Esophagus muscularis mucosa (tissue), 4 donors: ENCODE measurements at regions not wholly inside any gene's neighbourhood (a gene's known extent, or its start where the extent isn't known, plus 50 kb on each side); places are given as distances from the start of the nearest gene placed in this dataset.

Experiments used
- DNase-seq: peaks from one replicate; pipeline ENCODE4 v3.0.0-alpha.2; 2017; ENCODE audit errors: extremely low spot score
- H3K27ac ChIP-seq, 4 donors: fragments of 200-600 bp; sonication (generic); replicated peaks in 1 of 4; 1 replicate in 3 of 4; 2 replicates in 1 of 4; pipeline ENCODE4 v1.5.1; 2016 to 2019; ENCODE audit warnings: mild to moderate bottlenecking in 1 of 4
- H3K27me3 ChIP-seq, 4 donors: fragments of 200-600 bp; sonication (generic); one replicate each; pipeline versions ENCODE4 v1.5.1 to v1.6.0; 2016 to 2019
- H3K36me3 ChIP-seq, 4 donors: fragments of 200-600 bp; sonication (generic); one replicate each; pipeline ENCODE4 v1.5.1; 2016 to 2019
- H3K4me1 ChIP-seq, 4 donors: fragments of 200-600 bp; sonication (generic); one replicate each; pipeline ENCODE4 v1.5.1; 2016 to 2019
- H3K4me3 ChIP-seq, 4 donors: fragments of 200-600 bp; sonication (generic); 1 replicate in 2 of 4; 2 replicates in 2 of 4; pipeline ENCODE4 v1.5.1; 2016 to 2019; ENCODE audit warnings: mild to moderate bottlenecking in 4 of 4, moderate library complexity in 1 of 4
- H3K9me3 ChIP-seq, 4 donors: fragments of 200-600 bp; sonication (generic); 1 replicate in 3 of 4; 2 replicates in 1 of 4; pipeline ENCODE4 v1.5.1; 2016 to 2019
- CTCF ChIP-seq, 3 experiments: fragments of 200-600 bp in 2 of 3; fragments of 450-650 bp in 1 of 3; sonication (generic) in 2 of 3; IDR thresholded peaks; one replicate each; pipeline ENCODE4 v1.5.1; 2017 to 2019; ENCODE audit warnings: antibody characterized with exemption in 3 of 3, mild to moderate bottlenecking in 2 of 3, moderate library complexity in 1 of 3
- EP300 ChIP-seq: sonication (generic); formaldehyde crosslinking; IDR thresholded peaks from one replicate; pipeline ENCODE4 v1.6.1; 2017; ENCODE audit warnings: antibody characterized with exemption
- POLR2A ChIP-seq: fragments of 450-650 bp; IDR thresholded peaks from one replicate; pipeline ENCODE4 v1.6.1; 2017; ENCODE audit warnings: antibody characterized with exemption, moderate library complexity, mild to moderate bottlenecking, low read depth
- POLR2AphosphoS5 ChIP-seq, 2 donors: sonication (generic); formaldehyde crosslinking; IDR thresholded peaks; one replicate each; pipeline ENCODE4 v1.6.1; 2017; ENCODE audit warnings: antibody characterized with exemption in 2 of 2
- WGBS: methylation state at CpG from one replicate; pipeline ENCODE4 v1.1.5; 2018; 5-methylcytosine and 5-hydroxymethylcytosine counted together
- intact Hi-C: fragments of 100-400 bp; cut with DNase I; formaldehyde crosslinking; loops from one replicate; pipeline ENCODE4 v1.15.1; 2023

- Histone ChIP-seq H3K27ac (no peak overlapping the region), H3K9me3 (peaks cover 0 to 20% (median 14%) of the 10 kb centered on the region in 4 donors), H3K4me3 (no peak overlapping the region), H3K36me3 (no peaks in the 10 kb centered on the region), H3K4me1 (no peaks in the 10 kb centered on the region), H3K27me3 (no peaks in the 10 kb centered on the region)
- TF ChIP-seq CTCF (IDR thresholded peaks at IDR 0.05) (no peak), EP300 (no peak), POLR2AphosphoS5 (IDR thresholded peaks at IDR 0.05) (no peak), POLR2A (no peak)
- DNase-seq: no peak
- intact Hi-C loops: no loop called here
These were observed 267.5 kb downstream of the IRF8 start for GRCh38 chr16:86166414-86166813.

GRCh38 chr16:86167061-86167460 lies 268.1 kb downstream of the IRF8 start:
- Histone ChIP-seq H3K9me3 (peaks cover 0 to 20% (median 14%) of the 10 kb centered on the region in 4 donors), H3K4me3 (no peak overlapping the region), H3K36me3 (no peaks in the 10 kb centered on the region), H3K4me1 (no peaks in the 10 kb centered on the region), H3K27ac (no peak overlapping the region), H3K27me3 (no peaks in the 10 kb centered on the region)
- no peak for TF ChIP-seq POLR2AphosphoS5 (IDR thresholded peaks at IDR 0.05)
- intact Hi-C loops: no loop called here
- DNase-seq: no peak
- 73% methylated on average over 6 of the region's 7 CpGs for whole genome bisulfite sequencing

- Histone ChIP-seq H3K27ac (no peak overlapping the region), H3K36me3 (no peaks in the 10 kb centered on the region), H3K27me3 (no peaks in the 10 kb centered on the region), H3K9me3 (peaks cover 0 to 9% (median 7%) of the 10 kb centered on the region in 4 donors), H3K4me1 (no peaks in the 10 kb centered on the region), H3K4me3 (no peak overlapping the region)
- WGBS: 81% methylated on average over 5 of the region's 5 CpGs
- intact Hi-C loops: no loop called here
- no peak for DNase-seq
- TF ChIP-seq CTCF (IDR thresholded peaks at IDR 0.05) (no peak), POLR2A (no peak), POLR2AphosphoS5 (IDR thresholded peaks at IDR 0.05) (no peak), EP300 (no peak)
These were observed 271.8 kb downstream of the IRF8 start for GRCh38 chr16:86170720-86171119.

GRCh38 chr16:86171329-86171728 lies 272.4 kb downstream of the IRF8 start:
- no peak overlapping the region for H3K4me3 ChIP-seq
- no peak for DNase-seq
- peaks cover 0 to 3% (median 1%) of the 10 kb centered on the region in 4 donors for H3K9me3 ChIP-seq
- H3K27ac ChIP-seq: no peak overlapping the region
- WGBS: 98% methylated on average over 5 of the region's 5 CpGs
- no peak for TF ChIP-seq POLR2A
- TF ChIP-seq EP300: no peak
- TF ChIP-seq CTCF (IDR thresholded peaks at IDR 0.05): no peak
- no peaks in the 10 kb centered on the region for H3K4me1 ChIP-seq
- H3K36me3 ChIP-seq: no peaks in the 10 kb centered on the region
- no peaks in the 10 kb centered on the region for H3K27me3 ChIP-seq
- intact Hi-C loops: no loop called here

GRCh38 chr16:86175816-86176215 lies 276.9 kb downstream of the IRF8 start:
- H3K9me3 ChIP-seq: peaks cover 0 to 4% (median 0%) of the 10 kb centered on the region in 4 donors
- H3K27ac ChIP-seq: no peak overlapping the region
- WGBS: 75% methylated on average over 3 of the region's 3 CpGs
- no peak overlapping the region for H3K4me3 ChIP-seq
- no peaks in the 10 kb centered on the region for H3K27me3 ChIP-seq
- TF ChIP-seq POLR2AphosphoS5 (IDR thresholded peaks at IDR 0.05): no peak
- no peak for TF ChIP-seq POLR2A
- no peak for DNase-seq
- H3K36me3 ChIP-seq: no peaks in the 10 kb centered on the region
- intact Hi-C loops: no loop called here
- no peaks in the 10 kb centered on the region for H3K4me1 ChIP-seq

GRCh38 chr16:86176462-86176861 lies 277.5 kb downstream of the IRF8 start:
- 90% methylated on average over 3 of the region's 3 CpGs for WGBS
- TF ChIP-seq POLR2AphosphoS5 (IDR thresholded peaks at IDR 0.05) (no peak), POLR2A (no peak), CTCF (IDR thresholded peaks at IDR 0.05) (no peak), EP300 (no peak)
- intact Hi-C loops: no loop called here

More at GRCh38 chr16:86176462-86176861, 277.5 kb downstream of the IRF8 start:
- no peaks in the 10 kb centered on the region for H3K36me3 ChIP-seq
- H3K27ac ChIP-seq: no peak overlapping the region
- no peaks in the 10 kb centered on the region for H3K27me3 ChIP-seq
- H3K9me3 ChIP-seq: peaks cover 0 to 4% (median 0%) of the 10 kb centered on the region in 4 donors
- H3K4me1 ChIP-seq: no peaks in the 10 kb centered on the region
- DNase-seq: no peak
- H3K4me3 ChIP-seq: no peak overlapping the region
